ENCODE measurements at regions not wholly inside any gene's neighbourhood (a gene's known extent, or its start where the extent isn't known, plus 50 kb on each side); places are given as distances from the start of the nearest gene placed in this dataset.
"Not testable (repeated sequence)": the region's sequence is repeated elsewhere in the genome, so short reads cannot be mapped to it uniquely, and the experiment has no call there.

DNA sequence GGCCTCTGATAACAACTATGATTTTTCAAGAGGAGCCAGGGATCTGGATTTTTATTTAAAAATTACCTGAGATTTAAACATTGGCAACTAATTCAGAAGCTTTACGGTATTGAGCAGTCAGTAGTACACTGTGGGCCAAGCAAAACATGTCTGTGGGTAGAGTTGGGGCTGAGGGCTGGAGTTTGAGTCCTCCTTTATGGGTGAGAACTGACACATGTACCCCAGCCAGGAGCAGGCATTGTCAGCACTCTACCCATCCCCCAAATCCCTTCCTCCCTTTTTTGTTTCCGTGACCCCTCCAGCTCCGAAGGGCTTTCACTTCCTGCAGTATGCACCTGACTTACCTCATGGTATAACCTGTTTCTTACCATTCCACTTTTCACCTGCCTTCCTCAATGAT, 131.4 kb downstream of the SNX5 start:
- DNase-seq (ENCODE audit: low read depth in 4 of 4, low spot score in 1 of 4) = no peak

GRCh38 chr20:17836303-17836861, 132.2 kb downstream of the SNX5 start:
- no peak for DNase-seq (ENCODE audit: low read depth in 4 of 4, low spot score in 1 of 4)

GRCh38 chr20:17835934-17836300, 132.7 kb downstream of the SNX5 start:
- DNase-seq (ENCODE audit: low read depth in 4 of 4, low spot score in 1 of 4) = no peak

DNA sequence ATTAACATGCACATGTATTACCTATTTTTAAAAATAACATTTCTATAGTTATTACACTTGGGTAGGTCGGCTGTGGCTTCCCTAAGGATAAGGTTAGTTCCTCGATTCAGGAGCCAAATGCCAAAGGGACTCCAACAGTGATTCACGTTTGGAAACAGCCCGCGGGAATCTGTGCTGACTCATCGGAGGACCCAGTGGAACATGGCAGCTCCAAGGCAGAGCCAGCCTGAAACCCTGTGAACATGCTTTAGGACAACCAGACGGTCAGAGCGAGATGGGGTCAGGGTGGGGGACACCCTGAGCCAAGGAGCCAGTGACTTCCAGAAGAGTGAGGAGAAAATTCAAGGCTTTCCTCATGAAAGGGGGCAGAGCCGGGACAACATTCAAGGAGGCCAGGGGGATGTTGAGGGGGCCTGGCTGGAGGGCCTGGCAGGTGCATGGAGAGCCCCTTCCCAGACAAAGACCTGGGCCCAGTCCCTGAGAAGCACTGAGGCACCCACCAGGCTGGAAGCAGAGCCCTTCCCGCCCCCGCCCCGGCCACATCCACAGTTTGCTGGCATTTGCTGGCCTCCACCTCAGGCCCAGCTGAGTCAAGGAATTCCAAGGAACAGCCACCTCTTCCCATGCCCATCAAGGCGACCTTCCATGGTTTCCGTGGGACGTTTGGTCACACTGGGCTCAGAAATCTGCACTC, 133.2 kb downstream of the SNX5 start:
- DNase-seq (ENCODE audit: low read depth in 4 of 4, low spot score in 1 of 4) = no peak

DNA sequence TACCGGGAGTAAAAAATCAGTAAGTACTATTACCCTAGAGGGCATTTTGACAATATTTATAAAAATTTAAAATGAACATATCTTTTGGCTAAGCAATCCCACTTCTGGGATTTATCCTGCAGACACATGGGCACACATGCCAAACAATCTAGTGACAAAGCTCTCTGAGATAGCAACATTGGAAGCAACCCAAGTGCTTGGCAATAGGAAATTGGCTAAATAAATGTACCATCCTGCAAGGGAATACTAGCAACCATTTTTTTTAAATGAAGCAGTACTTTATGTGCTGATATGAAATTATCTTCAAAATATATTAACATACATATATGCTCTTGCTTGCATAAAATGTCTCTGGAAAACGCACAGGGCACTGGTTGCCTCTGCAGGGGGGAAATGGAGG, 133.8 kb downstream of the SNX5 start:
- no peak for DNase-seq (ENCODE audit: low read depth in 4 of 4, low spot score in 1 of 4)

- DNase-seq (ENCODE audit: low read depth in 4 of 4, low spot score in 1 of 4) = no peak
Observed at GRCh38 chr20:17833036-17833674, 133.4 kb downstream of the BANF2 start.

DNA sequence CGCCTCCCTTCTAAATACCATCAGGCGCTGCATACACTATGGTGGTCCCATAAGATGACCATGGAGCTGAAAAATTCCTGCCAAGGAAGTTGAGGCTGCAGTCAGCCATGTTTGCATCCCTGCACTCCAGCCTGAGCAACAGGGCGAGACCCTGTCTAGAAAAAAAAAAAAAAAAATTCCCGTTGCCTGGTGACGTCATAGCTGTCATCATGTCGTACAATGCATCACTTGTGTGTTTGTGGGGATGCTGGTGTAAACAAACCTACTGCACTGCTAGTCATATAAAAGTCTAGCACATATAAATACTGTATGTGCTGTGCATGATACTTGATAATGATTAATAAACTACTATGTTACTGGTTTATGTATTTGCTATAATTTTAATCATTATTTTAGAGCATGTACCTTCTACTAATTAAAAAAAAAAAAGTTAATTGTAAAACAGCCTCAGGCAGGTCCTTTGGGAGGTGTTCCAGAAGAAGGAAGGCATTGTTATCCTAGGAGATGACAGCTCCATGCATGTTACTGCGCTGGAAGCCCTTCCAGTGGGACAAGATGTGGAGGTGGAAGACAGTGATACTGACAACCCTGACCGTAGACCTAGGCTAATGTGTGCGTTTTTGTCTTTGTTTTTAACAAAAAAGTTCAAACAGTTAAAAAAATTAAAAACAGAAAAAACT, 132.6 kb downstream of the BANF2 start:
- DNase-seq (ENCODE audit: low read depth in 4 of 4, low spot score in 1 of 4) = no peak

DNA sequence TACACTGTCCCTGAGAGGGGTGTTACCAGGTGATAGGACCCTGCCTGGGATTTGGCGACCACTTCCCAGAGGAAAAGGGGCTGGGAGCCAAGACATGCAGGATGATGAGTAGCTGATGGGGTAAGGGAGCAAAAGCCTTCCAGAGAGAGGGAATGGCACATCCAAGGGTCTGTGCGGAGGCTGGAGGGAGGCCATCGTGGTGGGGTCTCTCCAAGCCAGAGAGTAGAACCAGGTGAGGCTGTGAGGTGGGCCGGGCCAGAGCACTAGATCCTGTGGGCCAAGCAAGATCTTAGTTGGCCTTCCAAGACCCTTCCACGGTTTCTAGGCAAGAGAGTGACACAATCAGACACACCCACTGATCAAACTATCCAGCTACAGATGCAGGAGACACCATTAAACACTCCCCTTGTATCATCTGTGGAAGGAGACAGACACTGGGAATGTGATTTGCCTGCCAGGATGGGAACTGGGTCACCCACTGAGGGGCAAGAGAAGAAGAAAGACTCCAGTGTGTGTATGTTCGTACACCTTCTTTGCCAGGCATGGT, 128.9 kb downstream of the BANF2 start:
- DNase-seq (ENCODE audit: low read depth in 4 of 4, low spot score in 1 of 4) = no peak

GRCh38 chr20:17827759-17828559, 128.2 kb downstream of the BANF2 start:
- DNase-seq (ENCODE audit: low read depth in 4 of 4, low spot score in 1 of 4) = no peak

DNA sequence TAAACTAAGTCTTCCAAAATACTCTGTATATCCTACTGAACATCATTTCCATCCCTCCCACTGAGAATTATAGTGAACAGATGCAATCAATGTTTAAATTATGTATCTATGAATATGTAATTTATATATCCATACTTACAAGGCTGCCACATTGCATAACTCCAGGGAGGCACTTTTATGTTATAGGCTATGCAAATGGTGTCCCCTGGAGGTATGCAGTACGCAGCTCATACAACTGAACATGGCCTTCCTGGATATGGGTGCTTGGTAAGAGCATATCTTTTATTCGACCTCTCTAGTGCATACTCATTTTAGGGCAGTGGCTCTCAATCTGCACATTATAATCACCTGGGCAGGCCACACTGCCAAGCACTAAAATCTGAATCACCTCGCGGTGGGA, 127.3 kb downstream of the BANF2 start:
- DNase-seq (ENCODE audit: low read depth in 4 of 4, low spot score in 1 of 4) = no peak

GRCh38 chr20:17825960-17826843, 126.4 kb downstream of the BANF2 start:
- peak in 1 of 4 experiments; percentile 8 for DNase-seq (ENCODE audit: low read depth in 4 of 4, low spot score in 1 of 4)

DNA sequence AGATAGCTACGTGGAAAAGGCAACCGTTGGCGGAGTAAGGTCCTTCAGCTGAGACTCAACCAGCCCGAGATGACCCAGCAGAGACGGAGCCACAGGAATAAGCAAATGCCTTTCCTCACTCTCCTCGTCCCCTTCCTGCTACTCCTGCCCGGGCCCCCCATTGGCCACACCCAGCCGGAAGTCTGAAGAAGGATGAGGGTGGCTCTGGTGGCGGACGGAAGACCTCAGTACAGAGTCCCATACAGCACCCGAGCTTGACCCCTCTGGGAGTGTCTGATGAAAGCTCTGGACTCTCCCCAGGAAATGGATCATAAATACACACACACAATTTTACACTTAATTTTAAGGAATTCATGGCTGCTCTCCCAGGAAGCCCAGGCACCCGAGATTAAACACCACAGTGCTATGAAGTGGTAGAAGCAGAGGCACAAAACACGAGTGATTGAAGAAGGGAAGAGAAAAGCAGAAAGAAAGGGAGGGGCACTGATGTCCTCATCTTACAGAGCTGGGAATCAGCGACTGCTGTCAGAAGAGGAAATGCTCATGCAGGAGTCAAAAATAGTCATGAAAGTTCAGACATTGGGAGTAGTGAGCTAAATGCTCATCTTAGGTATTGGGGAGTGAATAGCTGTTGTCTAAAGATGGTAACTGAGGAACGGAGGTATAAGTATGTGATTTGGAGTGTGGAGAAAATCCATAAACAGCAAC, 125.6 kb downstream of the BANF2 start:
- DNase-seq (ENCODE audit: low read depth in 4 of 4, low spot score in 1 of 4) = no peak

DNA sequence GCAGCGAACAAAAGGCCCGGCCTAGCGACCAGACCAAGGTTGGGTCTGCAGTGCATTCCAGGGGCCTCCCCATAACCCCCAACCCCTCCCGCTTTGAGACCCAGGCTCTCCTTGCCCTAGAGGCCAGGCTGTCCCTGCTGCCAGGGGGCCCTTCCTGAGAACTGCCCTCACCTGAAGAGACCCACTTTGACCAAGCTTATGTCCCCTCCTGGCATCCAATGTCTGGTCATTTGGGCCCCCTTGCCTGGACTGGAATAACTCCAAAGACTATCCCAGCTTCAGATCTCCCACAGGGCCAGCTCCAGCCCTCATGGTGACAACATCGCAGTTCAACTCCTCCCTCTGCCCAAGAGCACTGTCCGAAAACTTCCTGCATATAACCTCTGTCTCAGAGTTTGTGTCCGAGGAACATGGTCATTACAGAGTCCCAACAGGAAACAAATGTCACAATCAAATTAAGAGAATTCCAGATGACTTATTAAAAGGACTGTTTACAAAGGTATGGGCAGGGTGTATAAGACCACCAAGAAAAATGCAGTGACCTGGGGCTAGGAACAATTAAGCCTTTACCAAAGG, 125.0 kb downstream of the BANF2 start:
- no peak for DNase-seq (ENCODE audit: low read depth in 4 of 4, low spot score in 1 of 4)

- no peak for DNase-seq (ENCODE audit: low read depth in 4 of 4, low spot score in 1 of 4)
Observed at GRCh38 chr20:17823409-17824144, 123.8 kb downstream of the BANF2 start.

DNA sequence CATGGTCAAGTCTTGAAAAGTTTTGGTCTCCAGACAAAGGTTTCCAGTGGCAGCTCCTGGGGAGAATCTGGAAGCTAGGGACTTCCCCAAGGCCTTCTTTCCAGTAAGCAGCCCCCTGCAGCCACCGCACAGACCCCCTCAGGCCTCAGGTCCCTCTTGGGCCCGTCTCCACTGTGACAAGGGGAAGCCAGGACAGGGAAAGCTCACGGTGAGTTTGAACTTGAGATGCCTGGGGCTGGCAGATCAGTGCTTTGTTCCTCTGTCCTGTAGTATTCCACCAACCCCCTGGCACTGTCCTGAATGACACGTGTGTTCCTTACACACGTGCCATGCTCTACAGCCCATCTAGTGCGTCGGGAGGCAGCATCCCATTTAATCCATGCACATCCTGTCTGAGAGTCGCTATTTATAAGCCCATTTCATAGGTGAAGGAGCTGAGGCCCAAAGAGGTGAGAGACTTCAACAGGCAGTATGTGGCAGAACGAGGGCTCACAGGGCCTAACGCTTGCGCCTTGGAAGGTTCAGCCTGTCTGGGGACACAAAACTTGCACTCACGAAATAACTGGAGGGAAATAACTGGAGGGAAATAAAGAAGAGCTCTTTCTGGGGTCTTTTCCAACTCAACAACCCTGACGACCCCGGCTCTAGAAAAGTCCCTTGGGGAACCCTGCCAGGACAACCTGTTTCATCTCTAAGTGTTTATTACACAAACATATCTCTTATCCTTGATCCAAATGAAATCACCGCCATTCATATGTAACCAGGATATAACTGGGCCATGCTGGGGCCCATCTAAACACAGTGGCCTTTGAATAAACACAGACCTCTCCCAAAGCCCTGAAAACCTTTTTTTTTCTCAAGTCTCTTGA, 123.0 kb downstream of the BANF2 start:
- no peak for DNase-seq (ENCODE audit: low read depth in 4 of 4, low spot score in 1 of 4)

GRCh38 chr20:17822039-17822438, 122.3 kb downstream of the BANF2 start:
- no peak for DNase-seq (ENCODE audit: low read depth in 4 of 4, low spot score in 1 of 4)

GRCh38 chr20:17821606-17822005, 121.8 kb downstream of the BANF2 start:
- not testable (repeated sequence) for DNase-seq (ENCODE audit: low read depth in 4 of 4, low spot score in 1 of 4)

All from stimulated activated CD4-positive, alpha-beta T cell treated with anti-CD3 and anti-CD28 coated beads, Interleukin-1b, Interleukin-23, amount 100 ng/mL, for 24 hours (primary cell).